SHP77 (cell line): ENCODE measurements at regions not wholly inside any gene's neighbourhood (a gene's known extent, or its start where the extent isn't known, plus 50 kb on each side); places are given as distances from the start of the nearest gene placed in this dataset.
"Not testable (repeated sequence)": the region's sequence is repeated elsewhere in the genome, so short reads cannot be mapped to it uniquely, and the experiment has no call there.

Source experiments
- DNase-seq, 2 experiments: peaks; one replicate each; lab custom pipeline; 2025; lab: John Stamatoyannopoulos, UW

DNA sequence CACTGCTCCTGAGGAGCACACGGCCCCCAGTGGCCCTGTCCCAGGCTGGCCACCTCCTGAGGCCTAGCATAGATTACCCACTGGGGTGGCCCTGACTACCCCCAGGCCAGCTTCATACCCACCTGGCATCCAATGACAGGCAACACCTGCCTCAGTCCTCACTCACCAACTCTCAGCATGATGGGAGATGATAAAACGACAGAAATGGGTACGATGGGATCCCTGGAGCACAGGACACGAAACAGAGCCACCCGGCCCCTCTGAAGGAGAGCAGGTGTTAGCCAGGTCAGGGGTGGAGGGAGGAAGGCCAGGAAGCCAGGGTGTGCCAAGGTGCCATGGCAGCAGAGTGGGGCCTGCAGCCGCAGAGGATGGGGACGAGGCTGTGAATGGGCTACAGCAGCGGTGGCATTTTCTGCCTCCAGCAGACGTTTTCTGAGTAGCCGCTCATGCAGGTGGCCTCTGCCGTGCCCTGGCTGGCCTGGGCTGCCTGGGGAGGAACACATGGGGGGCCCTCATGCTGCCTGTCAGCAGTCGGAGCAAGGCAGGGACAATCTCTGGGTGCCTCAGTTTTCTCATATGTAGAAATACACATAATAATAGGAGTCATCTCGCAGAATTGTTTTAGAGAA is 50.2 kb upstream of the FGF3 start:
- DNase-seq: no peak

GRCh38 chr11:69870766-69871165 is 51.5 kb upstream of the FGF3 start:
- DNase-seq: no peak

GRCh38 chr11:69873166-69874077 is 54.2 kb upstream of the FGF3 start:
- no peak for DNase-seq

GRCh38 chr11:69874178-69874983 is 55.2 kb upstream of the FGF3 start:
- no peak for DNase-seq

DNA sequence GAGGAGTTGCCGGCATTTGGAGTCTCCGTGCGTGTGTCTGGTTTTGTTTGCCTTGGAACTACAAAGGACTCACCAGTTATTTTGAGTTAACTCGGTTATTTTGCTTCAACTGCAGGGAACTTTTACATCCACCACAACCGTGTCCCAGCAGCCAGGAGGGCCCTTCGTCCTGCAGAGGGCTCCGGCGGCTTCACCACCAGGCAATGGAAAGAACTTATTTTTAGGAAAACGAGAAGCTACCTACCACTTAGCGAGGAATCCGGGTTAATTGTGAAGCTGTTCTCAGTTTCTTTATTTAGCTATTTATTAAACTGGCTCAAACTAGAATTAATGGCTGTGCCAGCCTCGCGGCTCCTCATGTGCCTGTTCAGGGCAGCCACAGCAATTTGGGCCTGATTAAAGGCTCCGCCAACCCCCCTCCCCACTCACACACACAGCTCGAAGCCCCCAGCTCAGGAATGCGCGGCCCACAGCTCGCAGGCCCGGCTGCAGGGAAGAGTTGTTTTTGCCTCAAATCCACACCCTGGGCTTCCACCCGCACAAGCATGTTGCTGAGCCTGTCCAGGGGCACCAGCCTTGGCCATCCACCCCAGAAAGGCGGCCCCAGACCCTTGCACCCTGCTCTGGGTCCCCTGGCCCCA is 55.9 kb upstream of the FGF3 start:
- no peak for DNase-seq

- DNase-seq: no peak
Observed at GRCh38 chr11:69876013-69876412, 56.8 kb upstream of the FGF3 start.

- DNase-seq: no peak
Observed at GRCh38 chr11:69877235-69877634, 58.0 kb upstream of the FGF3 start.

GRCh38 chr11:69877704-69878103 is 58.5 kb upstream of the FGF3 start:
- DNase-seq: not testable (repeated sequence)

GRCh38 chr11:69878144-69878883 is 59.1 kb upstream of the FGF3 start:
- no peak for DNase-seq

DNA sequence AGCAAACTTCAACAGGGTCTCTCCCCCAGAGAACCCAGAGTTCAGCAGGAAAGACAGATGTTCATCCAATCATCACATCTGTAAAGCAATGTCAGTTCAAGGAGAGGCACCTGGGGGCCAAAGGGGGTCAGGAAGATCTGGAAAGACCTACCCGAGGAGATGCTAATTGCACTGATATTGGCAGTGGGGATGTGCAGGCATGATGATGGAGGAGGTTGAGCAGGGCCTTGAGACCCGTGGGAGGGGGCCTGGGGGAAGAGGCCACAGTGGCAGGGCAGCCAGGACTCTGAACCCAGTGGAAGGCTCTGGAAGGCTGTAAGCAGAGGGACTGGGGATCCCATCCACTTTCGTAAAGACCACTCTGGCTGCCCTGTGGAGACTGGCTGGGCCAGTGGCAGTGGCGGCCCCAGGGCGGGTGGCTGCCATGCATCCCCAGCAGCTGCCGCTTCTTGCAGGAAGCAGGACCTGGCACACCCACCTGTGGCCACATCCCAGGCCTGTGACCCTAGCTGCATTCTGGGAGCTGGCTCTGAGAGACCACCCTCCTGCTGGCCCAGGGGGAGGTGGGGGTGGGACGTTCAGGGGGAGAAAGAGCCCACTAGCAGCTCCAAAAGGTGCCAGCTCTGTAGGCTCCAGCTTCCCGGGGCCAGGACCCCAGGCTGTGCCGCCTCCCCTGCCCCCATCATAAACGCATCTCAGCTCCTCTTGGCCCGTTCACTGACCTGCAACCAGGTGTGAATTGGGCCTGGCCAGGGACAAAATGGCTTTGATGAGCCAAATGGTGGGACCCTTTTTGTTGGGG is 59.9 kb upstream of the FGF3 start:
- DNase-seq: no peak

DNA sequence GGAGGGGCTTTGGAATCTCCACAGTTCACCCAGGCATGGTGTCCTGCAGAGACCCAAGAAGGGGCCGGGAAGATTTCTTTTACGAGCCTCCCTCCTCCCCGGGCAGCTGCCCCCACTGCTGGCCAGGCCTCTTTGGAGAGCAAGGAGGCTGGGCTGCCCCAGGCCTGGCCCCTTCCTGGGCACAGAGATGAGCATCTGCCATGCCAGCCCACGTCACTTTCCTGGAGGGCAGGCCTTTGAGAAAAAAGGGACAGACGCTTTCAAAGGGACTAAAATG is 60.5 kb upstream of the FGF3 start:
- no peak for DNase-seq

- DNase-seq: no peak
Observed at GRCh38 chr11:69880041-69880825, 61.0 kb upstream of the FGF3 start.

GRCh38 chr11:69880826-69881445 is 61.7 kb upstream of the FGF3 start:
- DNase-seq: no peak

- DNase-seq: no peak
Observed at GRCh38 chr11:69881467-69882269, 62.5 kb upstream of the FGF3 start.

DNA sequence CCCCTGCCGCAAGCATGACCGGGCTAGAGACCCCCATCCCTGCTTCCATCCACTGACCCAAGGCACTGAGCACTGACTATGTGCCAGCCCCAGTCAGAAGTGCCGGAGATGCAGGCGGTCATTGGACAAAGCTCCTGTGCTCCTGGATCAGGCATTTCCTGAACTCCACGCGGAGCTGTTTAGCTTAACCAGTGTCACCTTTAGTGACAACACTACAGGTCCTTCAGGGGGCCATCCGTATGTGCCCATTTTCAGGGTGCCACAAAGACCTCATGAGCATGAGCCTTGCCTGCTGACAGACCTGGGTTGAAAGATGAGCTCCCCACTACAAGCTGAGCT is 63.0 kb upstream of the FGF3 start:
- no peak for DNase-seq

GRCh38 chr11:69883292-69884255 is 64.4 kb upstream of the FGF3 start:
- no peak for DNase-seq

DNA sequence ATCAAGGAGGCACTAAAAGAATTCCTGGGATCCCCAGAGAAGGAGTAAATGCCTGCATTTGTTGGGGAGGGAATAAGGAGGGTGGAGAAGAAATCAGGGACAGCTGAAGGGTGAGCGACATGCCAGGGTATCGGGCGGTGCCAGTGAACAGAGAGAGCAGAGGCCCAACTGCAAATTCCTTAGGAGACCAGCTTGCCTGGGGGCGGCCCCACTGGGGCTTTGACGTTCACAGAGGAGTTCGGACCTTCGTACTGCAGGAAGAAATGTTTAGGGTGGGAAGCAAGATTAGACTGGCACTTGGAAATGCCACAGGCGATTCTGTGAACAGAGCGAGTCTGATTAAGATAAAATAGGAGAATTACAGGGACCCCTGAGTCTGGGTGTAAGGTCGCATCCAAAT is 65.1 kb upstream of the FGF3 start:
- no peak for DNase-seq

- no peak for DNase-seq
Observed at GRCh38 chr11:69884751-69885150, 65.5 kb upstream of the FGF3 start.
